ENCODE measurements at regions not wholly inside any gene's neighbourhood (a gene's known extent, or its start where the extent isn't known, plus 50 kb on each side); places are given as distances from the start of the nearest gene placed in this dataset.

DNA sequence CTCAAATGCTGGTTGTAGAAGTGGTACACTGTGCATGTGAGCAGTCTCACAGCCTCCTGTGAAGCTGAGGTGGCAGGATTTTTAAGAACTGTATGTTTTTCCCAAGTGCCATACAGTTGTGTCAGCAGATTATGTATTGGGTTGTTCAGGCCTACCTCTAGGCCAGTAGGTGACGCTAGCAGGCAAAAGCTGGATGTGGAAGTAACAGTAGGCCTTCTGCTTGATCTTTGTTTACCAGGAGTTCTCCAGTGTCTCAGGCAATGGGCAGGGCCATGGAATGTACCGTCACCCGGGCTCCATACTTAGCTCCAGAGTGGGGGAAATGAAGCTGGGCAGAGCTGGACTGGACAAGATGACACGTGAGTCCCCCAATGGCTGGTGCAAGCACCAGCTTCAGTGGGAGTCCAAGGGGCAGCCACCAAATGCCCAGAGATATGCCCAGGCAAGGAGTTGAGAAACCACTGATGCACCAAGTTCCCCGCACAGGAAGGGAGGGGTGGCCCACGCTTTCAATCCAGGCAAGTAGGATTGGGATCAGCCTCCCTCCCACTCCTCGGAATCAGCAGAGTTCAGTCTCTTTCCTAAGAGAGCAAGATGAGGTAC lies 289.7 kb downstream of the HTR1B start:
- DNase-seq (ENCODE audit: low read depth, low spot score) (no peak), ATAC-seq (no peak)
- no peaks in the 10 kb centered on the region for H3K27me3 ChIP-seq (ENCODE audit: control insufficient read depth, insufficient read depth, low read length)
- POLR2A ChIA-PET, result no interaction called here
- intact Hi-C loops (cut with micrococcal nuclease; ENCODE audit: unreplicated experiment), result no loop called here
- no peaks in the 10 kb centered on the region for H3K4me1 ChIP-seq (ENCODE audit: control insufficient read depth, insufficient read depth, low read length)
- no peaks in the 10 kb centered on the region for H3K36me3 ChIP-seq (ENCODE audit: control insufficient read depth, insufficient read depth, low read length)
- TF ChIP-seq POLR2AphosphoS5 (IDR thresholded peaks at IDR 0.05; ENCODE audit: low read depth, low read length) (no peak), SIN3A (IDR thresholded peaks at IDR 0.05; ENCODE audit: borderline replicate concordance, insufficient read depth, low read depth, low read length) (no peak), TCF7L2 (IDR thresholded peaks at IDR 0.05; ENCODE audit: low read depth, low read length) (no peak)
- TF ChIP-seq, protein P1, sequence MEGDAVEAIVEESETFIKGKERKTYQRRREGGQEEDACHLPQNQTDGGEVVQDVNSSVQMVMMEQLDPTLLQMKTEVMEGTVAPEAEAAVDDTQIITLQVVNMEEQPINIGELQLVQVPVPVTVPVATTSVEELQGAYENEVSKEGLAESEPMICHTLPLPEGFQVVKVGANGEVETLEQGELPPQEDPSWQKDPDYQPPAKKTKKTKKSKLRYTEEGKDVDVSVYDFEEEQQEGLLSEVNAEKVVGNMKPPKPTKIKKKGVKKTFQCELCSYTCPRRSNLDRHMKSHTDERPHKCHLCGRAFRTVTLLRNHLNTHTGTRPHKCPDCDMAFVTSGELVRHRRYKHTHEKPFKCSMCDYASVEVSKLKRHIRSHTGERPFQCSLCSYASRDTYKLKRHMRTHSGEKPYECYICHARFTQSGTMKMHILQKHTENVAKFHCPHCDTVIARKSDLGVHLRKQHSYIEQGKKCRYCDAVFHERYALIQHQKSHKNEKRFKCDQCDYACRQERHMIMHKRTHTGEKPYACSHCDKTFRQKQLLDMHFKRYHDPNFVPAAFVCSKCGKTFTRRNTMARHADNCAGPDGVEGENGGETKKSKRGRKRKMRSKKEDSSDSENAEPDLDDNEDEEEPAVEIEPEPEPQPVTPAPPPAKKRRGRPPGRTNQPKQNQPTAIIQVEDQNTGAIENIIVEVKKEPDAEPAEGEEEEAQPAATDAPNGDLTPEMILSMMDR (IDR thresholded peaks at IDR 0.05), result no peak
- TF ChIP-seq, protein P2, sequence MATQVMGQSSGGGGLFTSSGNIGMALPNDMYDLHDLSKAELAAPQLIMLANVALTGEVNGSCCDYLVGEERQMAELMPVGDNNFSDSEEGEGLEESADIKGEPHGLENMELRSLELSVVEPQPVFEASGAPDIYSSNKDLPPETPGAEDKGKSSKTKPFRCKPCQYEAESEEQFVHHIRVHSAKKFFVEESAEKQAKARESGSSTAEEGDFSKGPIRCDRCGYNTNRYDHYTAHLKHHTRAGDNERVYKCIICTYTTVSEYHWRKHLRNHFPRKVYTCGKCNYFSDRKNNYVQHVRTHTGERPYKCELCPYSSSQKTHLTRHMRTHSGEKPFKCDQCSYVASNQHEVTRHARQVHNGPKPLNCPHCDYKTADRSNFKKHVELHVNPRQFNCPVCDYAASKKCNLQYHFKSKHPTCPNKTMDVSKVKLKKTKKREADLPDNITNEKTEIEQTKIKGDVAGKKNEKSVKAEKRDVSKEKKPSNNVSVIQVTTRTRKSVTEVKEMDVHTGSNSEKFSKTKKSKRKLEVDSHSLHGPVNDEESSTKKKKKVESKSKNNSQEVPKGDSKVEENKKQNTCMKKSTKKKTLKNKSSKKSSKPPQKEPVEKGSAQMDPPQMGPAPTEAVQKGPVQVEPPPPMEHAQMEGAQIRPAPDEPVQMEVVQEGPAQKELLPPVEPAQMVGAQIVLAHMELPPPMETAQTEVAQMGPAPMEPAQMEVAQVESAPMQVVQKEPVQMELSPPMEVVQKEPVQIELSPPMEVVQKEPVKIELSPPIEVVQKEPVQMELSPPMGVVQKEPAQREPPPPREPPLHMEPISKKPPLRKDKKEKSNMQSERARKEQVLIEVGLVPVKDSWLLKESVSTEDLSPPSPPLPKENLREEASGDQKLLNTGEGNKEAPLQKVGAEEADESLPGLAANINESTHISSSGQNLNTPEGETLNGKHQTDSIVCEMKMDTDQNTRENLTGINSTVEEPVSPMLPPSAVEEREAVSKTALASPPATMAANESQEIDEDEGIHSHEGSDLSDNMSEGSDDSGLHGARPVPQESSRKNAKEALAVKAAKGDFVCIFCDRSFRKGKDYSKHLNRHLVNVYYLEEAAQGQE (IDR thresholded peaks at IDR 0.05; ENCODE audit: insufficient read depth in 1 of 2, low read depth in 2 of 2, low read length in 1 of 2), result no peak
- no peaks in the 10 kb centered on the region for H3K9me3 ChIP-seq (ENCODE audit: control insufficient read depth, insufficient read depth, low read depth, low read length)
- H3K27ac ChIP-seq (ENCODE audit: low read length), result no peak overlapping the region
- no peak overlapping the region for H3K4me3 ChIP-seq (ENCODE audit: low read depth in 2 of 2, low read length in 2 of 2)
- no TSS peak for BruUV-seq (replicated peaks)
- CTCF ChIA-PET, result no interaction called here
- in situ Hi-C loops (cut with HindIII; ENCODE audit: low pct_unique_long_range_greater_than_20kb, low sequenced_read_pairs), result no loop called here

DNA sequence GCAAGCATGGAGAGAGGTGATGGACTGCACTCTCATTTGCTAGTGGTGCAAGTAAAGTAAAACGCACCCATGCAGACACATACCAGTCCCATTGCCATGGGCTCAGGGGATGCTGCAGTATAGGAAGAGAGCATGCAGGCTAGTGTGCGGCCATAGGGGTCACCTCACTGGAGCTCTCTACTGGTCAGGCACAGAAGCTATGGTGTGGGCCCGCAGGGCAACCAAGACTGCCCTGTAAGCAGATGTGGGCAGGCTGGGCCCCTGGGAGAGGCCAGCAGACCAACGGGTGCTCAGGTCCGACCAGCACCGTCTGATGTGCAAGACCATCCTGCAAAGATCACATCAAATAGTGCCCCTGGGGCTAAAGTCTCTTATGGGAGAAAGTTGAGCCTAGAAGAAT lies 290.7 kb downstream of the HTR1B start:
- no peak for ATAC-seq
- intact Hi-C loops (cut with micrococcal nuclease; ENCODE audit: unreplicated experiment) (no loop called here), in situ Hi-C loops (cut with HindIII; ENCODE audit: low pct_unique_long_range_greater_than_20kb, low sequenced_read_pairs) (no loop called here)
- no peak for DNase-seq (ENCODE audit: low read depth, low spot score)
- H3K4me3 ChIP-seq (ENCODE audit: low read depth in 2 of 2, low read length in 2 of 2), result no peak overlapping the region
- TF ChIP-seq, protein P1 (IDR thresholded peaks at IDR 0.05), result no peak
- TF ChIP-seq TCF7L2 (IDR thresholded peaks at IDR 0.05; ENCODE audit: low read depth, low read length) (no peak), POLR2AphosphoS5 (IDR thresholded peaks at IDR 0.05; ENCODE audit: low read depth, low read length) (no peak), SIN3A (IDR thresholded peaks at IDR 0.05; ENCODE audit: borderline replicate concordance, insufficient read depth, low read depth, low read length) (no peak)
- TF ChIP-seq, protein P2 (IDR thresholded peaks at IDR 0.05; ENCODE audit: insufficient read depth in 1 of 2, low read depth in 2 of 2, low read length in 1 of 2), result no peak
- CTCF ChIA-PET, result no interaction called here
- H3K27me3 ChIP-seq (ENCODE audit: control insufficient read depth, insufficient read depth, low read length), result no peaks in the 10 kb centered on the region
- H3K9me3 ChIP-seq (ENCODE audit: control insufficient read depth, insufficient read depth, low read depth, low read length), result no peaks in the 10 kb centered on the region
- BruUV-seq (replicated peaks), result no TSS peak
- POLR2A ChIA-PET, result no interaction called here
- H3K36me3 ChIP-seq (ENCODE audit: control insufficient read depth, insufficient read depth, low read length), result no peaks in the 10 kb centered on the region
- H3K4me1 ChIP-seq (ENCODE audit: control insufficient read depth, insufficient read depth, low read length), result no peaks in the 10 kb centered on the region
- H3K27ac ChIP-seq (ENCODE audit: low read length), result no peak overlapping the region

Data from Panc1 (cell line).